Common myeloid progenitor, CD34-positive (primary cell): ENCODE measurements at regions not wholly inside any gene's neighbourhood (a gene's known extent, or its start where the extent isn't known, plus 50 kb on each side); places are given as distances from the start of the nearest gene placed in this dataset.

Experiments used
- CTCF ChIA-PET: fragments of 350-600 bp; sonication (Branson Sonifier 250); formaldehyde crosslinking; loops from one replicate; lab custom pipeline; 2021; ENCODE audit warnings: antibody characterized with exemption; lab: Charles Lee
- POLR2A ChIA-PET: fragments of 350-600 bp; sonication (Branson Sonifier 250); formaldehyde crosslinking; loops from one replicate; lab custom pipeline; 2021; ENCODE audit warnings: antibody characterized with exemption; lab: Charles Lee
- DNase-seq, 3 donors: peaks; one replicate each; pipeline versions ENCODE4 v3.0.0 to v3.0.0-alpha.2; 2013
- H3K27ac ChIP-seq, 2 experiments: 1 replicate in 1 of 2; 2 replicates in 1 of 2; pipeline ENCODE4 v1.7.0; 2013; ENCODE audit warnings: inconsistent platforms in 2 of 2, low read length in 2 of 2, mild to moderate bottlenecking in 2 of 2, low read depth in 1 of 2, moderate library complexity in 1 of 2; ENCODE audit not compliant: severe bottlenecking in 2 of 2, insufficient read depth in 1 of 2, poor library complexity in 1 of 2
- H3K27me3 ChIP-seq, 5 experiments: replicated peaks in 2 of 5; 1 replicate in 3 of 5; 2 replicates in 2 of 5; pipeline versions ENCODE4 v1.6.1 to v1.7.0; 2013; ENCODE audit warnings: low read length in 4 of 5, mild to moderate bottlenecking in 2 of 5, moderate library complexity in 2 of 5, inconsistent platforms in 1 of 5; ENCODE audit not compliant: insufficient read depth in 5 of 5, control insufficient read depth in 4 of 5
- H3K36me3 ChIP-seq, 4 experiments: 1 replicate in 2 of 4; 2 replicates in 2 of 4; pipeline versions ENCODE4 v1.6.1 to v1.7.0; 2013; ENCODE audit warnings: low read length in 3 of 4, control low read depth in 1 of 4, mild to moderate bottlenecking in 1 of 4; ENCODE audit not compliant: control insufficient read depth in 4 of 4, insufficient read depth in 4 of 4
- H3K4me1 ChIP-seq, 4 experiments: 1 replicate in 3 of 4; 2 replicates in 1 of 4; pipeline versions ENCODE4 v1.6.1 to v1.7.1; 2013; ENCODE audit warnings: low read length in 3 of 4, mild to moderate bottlenecking in 3 of 4, control low read depth in 1 of 4, inconsistent platforms in 1 of 4, moderate library complexity in 1 of 4; ENCODE audit not compliant: control insufficient read depth in 4 of 4, insufficient read depth in 4 of 4; ENCODE audit errors: control extremely low read depth in 1 of 4
- H3K4me3 ChIP-seq, 7 experiments: 1 replicate in 4 of 7; 2 replicates in 3 of 7; pipeline versions ENCODE4 v1.5.1 to v1.7.0; 2013; ENCODE audit warnings: mild to moderate bottlenecking in 7 of 7, low read length in 6 of 7, moderate library complexity in 6 of 7, inconsistent platforms in 2 of 7, low read depth in 2 of 7, control low read depth in 1 of 7; ENCODE audit not compliant: insufficient read depth in 4 of 7, control insufficient read depth in 1 of 7; ENCODE audit errors: extremely low read depth in 1 of 7
- H3K9me3 ChIP-seq, 5 experiments: 1 replicate in 4 of 5; 2 replicates in 1 of 5; pipeline versions ENCODE4 v1.6.1 to v1.7.1; 2013; ENCODE audit warnings: low read length in 4 of 5, mild to moderate bottlenecking in 2 of 5, inconsistent platforms in 1 of 5, low read depth in 1 of 5, moderate library complexity in 1 of 5; ENCODE audit not compliant: control insufficient read depth in 4 of 5, insufficient read depth in 2 of 5; ENCODE audit errors: control extremely low read depth in 1 of 5
- WGBS: methylation state at CpG from one replicate; pipeline ENCODE4 v1.1.5; 2013; ENCODE audit not compliant: insufficient coverage; 5-methylcytosine and 5-hydroxymethylcytosine counted together

DNA sequence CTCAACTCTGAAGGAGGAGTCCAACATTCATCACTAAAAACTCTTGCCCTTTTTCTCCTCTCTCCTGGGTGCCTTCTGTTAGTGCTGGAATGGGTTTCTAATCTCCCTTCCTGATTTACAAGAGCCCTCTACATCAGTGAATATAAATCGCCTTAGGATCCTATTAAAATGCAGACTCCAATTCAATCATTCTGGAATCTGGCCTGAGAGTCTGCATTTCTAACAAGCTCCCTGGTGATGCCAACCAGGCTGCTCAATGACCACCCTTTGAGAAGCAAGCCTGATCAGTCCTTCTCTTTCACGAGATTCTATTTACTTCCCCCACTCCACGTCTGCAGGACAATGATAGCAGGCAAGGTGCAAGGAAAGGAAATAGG is 72.8 kb upstream of the E2F3 start:
- WGBS, result 100% methylated on average over 2 of the region's 3 CpGs
- H3K27ac ChIP-seq, result no peak overlapping the region
- no peaks in the 10 kb centered on the region for H3K9me3 ChIP-seq
- no peaks in the 10 kb centered on the region for H3K27me3 ChIP-seq
- POLR2A ChIA-PET, result interaction anchor here (0.6 kb wide), 1 partner anchor 1288 kb away, joined by 6 read pairs; no protein-coding TSS in a partner anchor
- CTCF ChIA-PET, result interaction anchor here (1.2 kb wide), 1 partner anchor 12 kb away, joined by 4 read pairs; no protein-coding TSS in a partner anchor
- no peak for DNase-seq
- H3K4me3 ChIP-seq, result no peak overlapping the region
- H3K4me1 ChIP-seq, result peaks cover 0 to 3% (median 0%) of the 10 kb centered on the region in 4 experiments
- H3K36me3 ChIP-seq, result no peaks in the 10 kb centered on the region

GRCh38 chr6:20331042-20331441 is 70.6 kb upstream of the E2F3 start:
- CTCF ChIA-PET, result interaction anchor here (1.0 kb wide), 1 partner anchor 10 kb away, joined by 4 read pairs; no protein-coding TSS in a partner anchor
- H3K4me3 ChIP-seq, result no peak overlapping the region
- 65% methylated on average over 3 of the region's 3 CpGs for WGBS

DNA sequence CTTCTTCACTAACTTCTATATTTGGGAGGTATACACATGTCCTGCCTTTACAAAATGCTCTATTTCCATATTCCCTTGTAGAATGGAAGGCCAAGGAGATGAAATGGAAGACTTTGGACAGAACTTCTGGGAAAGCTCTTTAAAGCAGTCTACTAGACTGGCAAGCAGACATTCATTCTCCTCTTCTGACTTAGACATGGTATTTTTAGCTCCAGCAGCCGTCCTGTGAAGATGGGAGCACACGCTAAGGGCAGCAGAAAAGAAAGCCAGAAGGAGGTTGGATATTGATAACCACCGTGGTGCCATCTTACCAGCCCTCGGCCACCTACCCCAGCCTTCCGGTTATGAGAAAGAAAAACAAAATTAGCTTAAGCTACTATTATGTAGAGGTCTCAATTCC is 70.1 kb upstream of the E2F3 start:
- Histone ChIP-seq H3K4me3 (no peak overlapping the region), H3K27me3 (no peaks in the 10 kb centered on the region), H3K36me3 (no peaks in the 10 kb centered on the region), H3K9me3 (no peaks in the 10 kb centered on the region), H3K27ac (no peak overlapping the region), H3K4me1 (peaks cover 0 to 13% (median 7%) of the 10 kb centered on the region in 4 experiments)
- ChIA-PET CTCF (interaction anchor here (0.7 to 1.0 kb wide), 2 partner anchors 9 to 42 kb away, joined by 3 to 4 read pairs; no protein-coding TSS in a partner anchor), POLR2A (no interaction called here)
- DNase-seq, result no peak
- WGBS, result 93% methylated on average over 2 of the region's 5 CpGs

More at GRCh38 chr6:20331042-20331441, 70.6 kb upstream of the E2F3 start:
- H3K9me3 ChIP-seq, result no peaks in the 10 kb centered on the region
- no peaks in the 10 kb centered on the region for H3K36me3 ChIP-seq
- H3K27ac ChIP-seq, result no peak overlapping the region
- no peak for DNase-seq
- peaks cover 0 to 9% (median 3%) of the 10 kb centered on the region in 4 experiments for H3K4me1 ChIP-seq
- no peaks in the 10 kb centered on the region for H3K27me3 ChIP-seq
- POLR2A ChIA-PET, result no interaction called here

DNA sequence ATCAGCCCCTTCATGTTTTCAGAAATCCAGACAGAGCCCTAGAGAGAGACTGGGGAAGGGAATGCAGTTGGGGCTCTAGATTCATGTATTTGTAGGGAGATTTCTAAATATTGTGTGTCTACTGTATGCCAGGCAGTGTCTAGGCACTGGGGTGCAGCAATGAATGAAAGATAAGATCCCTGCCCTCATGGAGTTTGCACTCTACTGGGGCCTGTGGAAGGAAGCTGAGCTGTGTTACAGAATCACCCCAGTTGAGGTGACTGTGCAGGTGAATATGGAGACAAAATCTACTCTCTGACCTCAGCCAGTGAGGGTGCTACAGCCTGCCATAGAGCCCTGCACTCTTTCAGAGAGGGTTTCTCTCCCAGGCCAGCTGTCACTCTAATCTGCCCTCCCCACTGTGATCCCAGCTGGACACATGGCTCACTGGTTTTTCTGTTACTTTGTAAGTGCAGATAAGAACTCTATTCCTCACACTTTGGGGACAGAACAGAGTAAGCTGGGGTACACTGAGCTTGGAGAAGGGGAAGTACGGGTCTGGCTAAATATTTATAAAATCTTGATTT is 69.2 kb upstream of the E2F3 start:
- H3K9me3 ChIP-seq, result no peaks in the 10 kb centered on the region
- no peaks in the 10 kb centered on the region for H3K27me3 ChIP-seq
- no peaks in the 10 kb centered on the region for H3K36me3 ChIP-seq
- CTCF ChIA-PET, result interaction anchor here (1.2 kb wide), 1 partner anchor 9 kb away, joined by 3 read pairs; no protein-coding TSS in a partner anchor
- POLR2A ChIA-PET, result interaction anchor here (0.5 kb wide), 1 partner anchor 41 kb away, joined by 4 read pairs; no protein-coding TSS in a partner anchor
- H3K27ac ChIP-seq, result no peak overlapping the region
- no CpG with 5 or more reads among the region's 1 CpG for WGBS
- peaks cover 0 to 13% (median 8%) of the 10 kb centered on the region in 4 experiments for H3K4me1 ChIP-seq
- no peak overlapping the region for H3K4me3 ChIP-seq
- no peak for DNase-seq

DNA sequence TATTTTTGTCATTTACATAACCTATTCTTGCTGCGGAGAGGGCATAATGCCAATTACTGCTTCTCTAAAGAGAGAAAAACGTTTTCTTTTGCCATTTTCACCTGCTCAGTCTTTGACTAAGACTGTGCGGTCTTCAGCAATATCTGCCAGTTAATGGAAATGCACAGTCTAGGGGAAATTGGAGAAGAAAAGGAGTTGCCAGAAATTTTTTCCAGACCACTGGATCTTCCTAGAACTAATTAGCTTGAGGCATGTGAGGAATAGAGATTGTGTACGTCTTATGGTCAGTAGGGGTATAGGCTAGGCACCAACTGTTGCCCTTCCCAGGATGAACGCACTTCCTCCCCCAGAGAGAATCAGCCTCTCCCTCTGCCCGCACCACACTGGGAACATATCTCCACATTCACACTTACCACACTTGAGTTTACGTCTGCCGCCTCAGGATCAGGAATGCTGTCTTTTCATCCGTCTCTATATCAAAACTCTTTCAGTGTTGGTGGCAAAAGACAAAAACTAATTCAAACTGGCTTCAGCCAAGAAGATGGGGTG is 67.9 kb upstream of the E2F3 start:
- Histone ChIP-seq H3K4me1 (peaks cover 0 to 13% (median 8%) of the 10 kb centered on the region in 4 experiments), H3K27me3 (no peaks in the 10 kb centered on the region), H3K4me3 (no peak overlapping the region), H3K9me3 (no peaks in the 10 kb centered on the region), H3K36me3 (no peaks in the 10 kb centered on the region), H3K27ac (no peak overlapping the region)
- WGBS, result 87% methylated on average over 3 of the region's 9 CpGs
- ChIA-PET POLR2A (no interaction called here), CTCF (no interaction called here)
- no peak for DNase-seq

DNA sequence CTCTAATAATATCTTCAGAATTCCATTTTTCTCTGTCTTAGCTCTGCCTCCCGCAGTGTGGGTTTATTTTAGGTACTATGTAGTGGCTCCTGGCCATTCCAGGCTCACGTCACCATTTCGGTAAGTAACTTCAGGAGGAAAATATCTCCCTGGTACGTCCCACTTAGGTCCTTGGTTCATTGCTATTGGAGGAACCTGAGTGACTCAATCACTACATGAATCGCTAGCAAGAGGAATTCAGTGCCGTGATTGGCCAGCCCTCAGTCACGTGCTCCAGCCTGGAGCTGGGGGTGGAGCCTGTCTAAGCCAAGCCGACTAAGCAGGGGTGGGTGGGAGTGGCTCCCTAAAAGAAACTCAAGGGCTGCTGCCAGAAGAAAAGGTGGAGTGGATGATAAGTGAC is 67.3 kb upstream of the E2F3 start:
- H3K4me3 ChIP-seq, result no peak overlapping the region
- POLR2A ChIA-PET, result no interaction called here
- peak in 1 of 3 donors; percentile 42 for DNase-seq
- H3K4me1 ChIP-seq, result peaks cover 0 to 13% (median 8%) of the 10 kb centered on the region in 4 experiments
- H3K9me3 ChIP-seq, result no peaks in the 10 kb centered on the region
- WGBS, result 96% methylated on average over 7 of the region's 8 CpGs
- H3K36me3 ChIP-seq, result no peaks in the 10 kb centered on the region
- H3K27me3 ChIP-seq, result no peaks in the 10 kb centered on the region
- CTCF ChIA-PET, result interaction anchor here (1.4 kb wide), 1 partner anchor 39 kb away, joined by 3 read pairs; no protein-coding TSS in a partner anchor
- H3K27ac ChIP-seq, result no peak overlapping the region

- Histone ChIP-seq H3K4me1 (peaks cover 0 to 13% (median 8%) of the 10 kb centered on the region in 4 experiments), H3K27me3 (no peaks in the 10 kb centered on the region), H3K36me3 (no peaks in the 10 kb centered on the region), H3K27ac (no peak overlapping the region), H3K4me3 (no peak overlapping the region), H3K9me3 (no peaks in the 10 kb centered on the region)
- ChIA-PET POLR2A (no interaction called here), CTCF (interaction anchor here (1.4 kb wide), 1 partner anchor 38 kb away, joined by 3 read pairs; no protein-coding TSS in a partner anchor)
- WGBS, result no CpG with 5 or more reads among the region's 1 CpG
- no peak for DNase-seq
These were observed 66.7 kb upstream of the E2F3 start for GRCh38 chr6:20334962-20335361.
